ENCODE measurements at regions not wholly inside any gene's neighbourhood (a gene's known extent, or its start where the extent isn't known, plus 50 kb on each side); places are given as distances from the start of the nearest gene placed in this dataset.

DNA sequence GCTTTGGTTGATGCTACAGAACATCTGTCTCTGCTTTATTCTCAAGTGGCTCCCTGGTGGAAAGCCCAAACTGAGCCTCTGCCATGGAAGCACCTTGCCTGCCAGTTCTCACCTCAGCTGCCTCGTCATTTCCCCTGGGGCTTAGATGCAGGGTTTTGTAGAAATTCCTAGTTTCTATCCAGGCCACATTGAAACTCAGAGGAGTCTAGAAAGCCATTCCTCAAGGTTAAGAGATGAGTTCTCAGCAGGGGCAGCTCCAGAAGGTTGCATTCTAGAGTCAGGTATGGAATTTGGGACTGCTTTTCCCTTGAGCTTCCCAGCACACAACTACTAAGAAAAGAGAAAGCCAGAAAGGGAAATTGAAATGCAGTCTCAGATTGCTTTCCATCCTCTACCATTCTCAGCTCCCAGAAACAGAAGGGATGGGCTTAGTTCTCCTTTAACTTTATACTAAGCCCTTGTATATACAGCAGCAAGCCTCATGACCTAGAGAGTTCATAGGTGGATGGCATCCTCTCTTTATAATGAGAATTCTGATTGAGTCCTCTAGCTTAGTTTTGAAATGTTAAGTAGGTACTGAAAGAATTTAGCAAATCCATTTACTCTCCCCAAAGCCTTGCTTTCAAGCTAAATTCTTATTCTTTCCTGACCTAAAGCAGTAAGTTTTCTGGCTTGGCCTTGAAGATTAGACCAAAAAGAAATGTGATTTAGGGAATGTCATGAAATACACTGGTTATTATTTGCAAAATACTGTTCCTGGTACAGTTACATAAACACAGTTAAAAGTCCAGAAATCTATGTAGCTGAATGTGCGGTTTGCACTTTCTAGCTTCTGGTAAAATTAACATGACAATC, 66.0 kb upstream of the MEF2C start:
- peaks cover 0 to 24% (median 4%) of the 10 kb centered on the region in 3 donors for H3K4me1 ChIP-seq
- peak overlapping the region; percentile 6 to 50 (median 26) for H3K27ac ChIP-seq
- no peaks in the 10 kb centered on the region for H3K9me3 ChIP-seq
- H3K4me3 ChIP-seq, result no peak overlapping the region
- WGBS, 2 donors (ENCODE audit: low coverage in 1 of 2), result 69 to 83% methylated on average over 1 of the region's 2 CpGs
- H3K36me3 ChIP-seq, result no peaks in the 10 kb centered on the region
- no peak for ATAC-seq
- TF ChIP-seq POLR2AphosphoS5 (IDR thresholded peaks at IDR 0.05) (no peak), POLR2A (IDR thresholded peaks at IDR 0.05) (no peak), EP300 (IDR thresholded peaks at IDR 0.05) (no peak)
- TF ChIP-seq, protein P1, sequence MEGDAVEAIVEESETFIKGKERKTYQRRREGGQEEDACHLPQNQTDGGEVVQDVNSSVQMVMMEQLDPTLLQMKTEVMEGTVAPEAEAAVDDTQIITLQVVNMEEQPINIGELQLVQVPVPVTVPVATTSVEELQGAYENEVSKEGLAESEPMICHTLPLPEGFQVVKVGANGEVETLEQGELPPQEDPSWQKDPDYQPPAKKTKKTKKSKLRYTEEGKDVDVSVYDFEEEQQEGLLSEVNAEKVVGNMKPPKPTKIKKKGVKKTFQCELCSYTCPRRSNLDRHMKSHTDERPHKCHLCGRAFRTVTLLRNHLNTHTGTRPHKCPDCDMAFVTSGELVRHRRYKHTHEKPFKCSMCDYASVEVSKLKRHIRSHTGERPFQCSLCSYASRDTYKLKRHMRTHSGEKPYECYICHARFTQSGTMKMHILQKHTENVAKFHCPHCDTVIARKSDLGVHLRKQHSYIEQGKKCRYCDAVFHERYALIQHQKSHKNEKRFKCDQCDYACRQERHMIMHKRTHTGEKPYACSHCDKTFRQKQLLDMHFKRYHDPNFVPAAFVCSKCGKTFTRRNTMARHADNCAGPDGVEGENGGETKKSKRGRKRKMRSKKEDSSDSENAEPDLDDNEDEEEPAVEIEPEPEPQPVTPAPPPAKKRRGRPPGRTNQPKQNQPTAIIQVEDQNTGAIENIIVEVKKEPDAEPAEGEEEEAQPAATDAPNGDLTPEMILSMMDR (IDR thresholded peaks at IDR 0.05), result no peak
- no peaks in the 10 kb centered on the region for H3K27me3 ChIP-seq

DNA sequence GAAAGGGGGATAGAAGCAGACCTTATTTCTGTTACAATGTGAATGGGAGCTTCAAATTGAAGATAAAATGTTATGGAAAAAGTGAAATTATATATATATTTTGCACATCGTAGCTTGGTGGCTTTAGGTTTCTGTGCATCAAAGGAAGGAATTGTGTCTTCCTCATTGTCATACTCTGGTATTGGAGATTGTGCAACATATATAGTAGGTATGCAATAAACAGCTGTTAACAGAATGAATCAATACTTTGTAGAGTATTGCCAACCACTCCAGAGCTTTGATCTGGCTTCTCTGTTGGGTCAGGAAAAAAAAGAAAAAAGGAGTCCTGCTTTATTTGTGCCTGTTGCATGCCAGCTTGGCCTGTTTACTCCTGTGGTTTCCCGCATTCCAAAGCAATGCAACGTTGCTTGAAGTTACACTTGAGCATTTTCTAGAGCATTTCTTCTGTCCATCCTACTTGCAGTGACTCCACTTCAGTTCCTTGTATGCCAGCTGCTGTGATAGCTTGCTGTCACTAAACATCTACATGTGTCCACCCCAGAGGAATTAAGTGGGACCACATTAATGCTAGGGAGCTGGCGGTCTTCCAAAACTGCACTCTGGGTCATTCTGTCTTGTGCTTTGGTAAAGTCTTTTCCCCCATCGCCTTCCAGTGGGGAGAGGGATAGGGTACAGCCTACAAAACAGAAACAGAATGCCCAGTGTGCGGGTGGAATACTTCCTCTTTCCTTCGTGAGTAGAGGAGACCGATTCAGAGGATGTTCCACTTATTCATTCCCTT, 62.0 kb upstream of the MEF2C start:
- H3K9me3 ChIP-seq, result no peaks in the 10 kb centered on the region
- ATAC-seq, result no peak
- no peaks in the 10 kb centered on the region for H3K27me3 ChIP-seq
- peaks cover 12 to 34% (median 19%) of the 10 kb centered on the region in 3 donors for H3K4me1 ChIP-seq
- H3K27ac ChIP-seq, result peak overlapping the region; percentile 55 to 91 (median 84)
- no peak for TF ChIP-seq POLR2A (IDR thresholded peaks at IDR 0.05)
- TF ChIP-seq, protein P1 (IDR thresholded peaks at IDR 0.05), result no peak
- no peaks in the 10 kb centered on the region for H3K36me3 ChIP-seq
- no peak overlapping the region for H3K4me3 ChIP-seq
- 82 to 84% methylated on average over 3 to 7 of the region's 8 CpGs for WGBS, 2 donors (ENCODE audit: low coverage in 1 of 2)

DNA sequence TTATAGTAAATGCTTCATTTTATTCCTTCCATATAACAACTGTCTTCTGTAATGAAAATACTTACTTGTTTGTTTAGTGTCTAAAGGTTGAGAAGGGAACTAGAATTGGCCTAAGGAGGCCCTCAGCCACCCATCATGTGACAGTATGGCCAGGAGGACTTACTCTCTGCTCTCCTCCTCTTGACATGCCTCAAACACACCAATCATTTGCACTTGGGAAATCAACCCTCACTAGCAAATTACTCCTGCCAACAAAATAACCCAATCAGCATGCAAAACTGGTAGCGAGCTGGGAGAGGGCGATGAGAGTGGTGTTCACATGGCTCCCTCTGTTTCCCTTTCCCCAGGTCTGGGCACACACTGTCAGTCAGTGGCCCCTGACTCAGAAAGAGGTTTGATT, 58.6 kb upstream of the MEF2C start:
- 80 to 84% methylated on average over 1 to 2 of the region's 2 CpGs for WGBS, 2 donors (ENCODE audit: low coverage in 1 of 2)
- no peak for TF ChIP-seq POLR2A (IDR thresholded peaks at IDR 0.05)
- TF ChIP-seq, protein P1 (IDR thresholded peaks at IDR 0.05), result no peak
- no peak for ATAC-seq

DNA sequence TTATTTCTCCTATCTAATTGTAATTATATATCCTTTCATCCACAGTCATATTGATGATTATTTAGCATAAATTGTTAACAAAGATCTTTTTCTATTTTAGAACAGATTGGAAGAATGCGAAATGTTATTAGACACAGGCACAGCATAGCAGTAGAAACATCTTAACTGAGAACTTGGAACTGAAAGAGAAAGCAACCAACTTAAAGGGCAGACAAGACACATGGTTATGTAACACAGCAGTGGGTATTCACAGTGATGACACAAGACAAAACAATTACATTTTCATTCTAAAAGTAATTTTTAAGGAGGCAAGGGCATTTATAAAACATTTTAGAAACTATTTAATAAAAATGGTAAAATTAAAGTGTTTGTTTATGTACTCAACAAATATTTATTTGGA, 57.7 kb upstream of the MEF2C start:
- Histone ChIP-seq H3K27me3 (no peaks in the 10 kb centered on the region), H3K9me3 (no peaks in the 10 kb centered on the region), H3K4me3 (no peak overlapping the region), H3K4me1 (peaks cover 8 to 26% (median 19%) of the 10 kb centered on the region in 3 donors), H3K27ac (peak overlapping the region in 1 of 4 donors; percentile 83), H3K36me3 (no peaks in the 10 kb centered on the region)
- 60 to 77% methylated on average over 1 of the region's 1 CpG for WGBS, 2 donors (ENCODE audit: low coverage in 1 of 2)
- no peak for TF ChIP-seq POLR2A (IDR thresholded peaks at IDR 0.05)
- TF ChIP-seq EP300 (IDR thresholded peaks at IDR 0.05), result no peak
- TF ChIP-seq, protein P1 (IDR thresholded peaks at IDR 0.05), result no peak
- TF ChIP-seq POLR2AphosphoS5 (IDR thresholded peaks at IDR 0.05), result no peak
- ATAC-seq, result no peak

More for the DNA sequence above, 58.6 kb upstream of the MEF2C start:
- Histone ChIP-seq H3K4me3 (no peak overlapping the region), H3K4me1 (peaks cover 8 to 26% (median 19%) of the 10 kb centered on the region in 3 donors), H3K9me3 (no peaks in the 10 kb centered on the region), H3K27ac (peak overlapping the region; percentile 83 to 91 (median 84)), H3K36me3 (no peaks in the 10 kb centered on the region), H3K27me3 (no peaks in the 10 kb centered on the region)
